BE2C (cell line): ENCODE measurements at regions not wholly inside any gene's neighbourhood (a gene's known extent, or its start where the extent isn't known, plus 50 kb on each side); places are given as distances from the start of the nearest gene placed in this dataset.

Experiments used
- DNase-seq: peaks from one replicate; pipeline ENCODE4 v3.0.0-alpha.2; 2020
- H3K27me3 ChIP-seq: fragments of 250-450 bp; sonication (Bioruptor Pico); 2 replicates; pipeline ENCODE4 v1.5.1; 2020; ENCODE audit warnings: mild to moderate bottlenecking
- H3K36me3 ChIP-seq: fragments of 250-450 bp; sonication (Bioruptor Pico); 2 replicates; pipeline ENCODE4 v1.5.1; 2020; ENCODE audit warnings: mild to moderate bottlenecking
- H3K4me1 ChIP-seq: fragments of 250-450 bp; sonication (Bioruptor Pico); 2 replicates; pipeline ENCODE4 v1.5.1; 2020
- H3K4me3 ChIP-seq: 2 replicates; pipeline ENCODE4 v1.5.1; 2011; ENCODE audit warnings: low read depth, low read length
- H3K9me3 ChIP-seq: fragments of 250-450 bp; sonication (Bioruptor Pico); 2 replicates; pipeline ENCODE4 v1.5.1; 2020
- TF ChIP-seq, protein P1 (sequence below): IDR thresholded peaks from 2 replicates; pipeline ENCODE4 v1.5.1; 2012; ENCODE audit warnings: mild to moderate bottlenecking, low read depth, low read length

GRCh38 chr14:89680156-89680555 lies 263.1 kb upstream of the FOXN3 start:
- DNase-seq: no peak

DNA sequence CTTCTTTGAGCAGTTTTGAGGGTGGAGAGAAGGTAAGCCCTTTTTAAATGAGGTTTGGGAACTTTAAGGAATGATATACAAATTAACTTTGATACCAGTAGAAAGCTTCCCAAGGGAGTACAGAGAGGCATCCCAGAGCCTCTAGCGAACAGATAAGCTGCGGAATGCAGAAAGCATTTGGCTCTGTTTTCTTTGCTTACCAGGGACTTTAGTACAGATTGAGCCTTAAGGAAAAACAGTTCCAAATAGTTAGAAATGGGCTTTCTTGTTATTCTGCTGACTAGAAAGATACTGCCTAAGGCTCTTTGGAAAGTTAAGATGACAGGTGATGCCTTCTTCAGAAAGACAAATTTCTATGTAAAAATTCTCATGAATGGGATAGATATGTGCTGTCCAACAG lies 261.7 kb upstream of the FOXN3 start:
- Histone ChIP-seq H3K4me1 (peaks cover 7% of the 10 kb centered on the region; the same call in 1 of the 2 replicates), H3K4me3 (no peak overlapping the region), H3K27me3 (no peaks in the 10 kb centered on the region), H3K36me3 (no peaks in the 10 kb centered on the region), H3K9me3 (no peaks in the 10 kb centered on the region)
- no peak for DNase-seq
- TF ChIP-seq, protein P1, sequence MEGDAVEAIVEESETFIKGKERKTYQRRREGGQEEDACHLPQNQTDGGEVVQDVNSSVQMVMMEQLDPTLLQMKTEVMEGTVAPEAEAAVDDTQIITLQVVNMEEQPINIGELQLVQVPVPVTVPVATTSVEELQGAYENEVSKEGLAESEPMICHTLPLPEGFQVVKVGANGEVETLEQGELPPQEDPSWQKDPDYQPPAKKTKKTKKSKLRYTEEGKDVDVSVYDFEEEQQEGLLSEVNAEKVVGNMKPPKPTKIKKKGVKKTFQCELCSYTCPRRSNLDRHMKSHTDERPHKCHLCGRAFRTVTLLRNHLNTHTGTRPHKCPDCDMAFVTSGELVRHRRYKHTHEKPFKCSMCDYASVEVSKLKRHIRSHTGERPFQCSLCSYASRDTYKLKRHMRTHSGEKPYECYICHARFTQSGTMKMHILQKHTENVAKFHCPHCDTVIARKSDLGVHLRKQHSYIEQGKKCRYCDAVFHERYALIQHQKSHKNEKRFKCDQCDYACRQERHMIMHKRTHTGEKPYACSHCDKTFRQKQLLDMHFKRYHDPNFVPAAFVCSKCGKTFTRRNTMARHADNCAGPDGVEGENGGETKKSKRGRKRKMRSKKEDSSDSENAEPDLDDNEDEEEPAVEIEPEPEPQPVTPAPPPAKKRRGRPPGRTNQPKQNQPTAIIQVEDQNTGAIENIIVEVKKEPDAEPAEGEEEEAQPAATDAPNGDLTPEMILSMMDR: no peak

More at GRCh38 chr14:89680156-89680555, 263.1 kb upstream of the FOXN3 start:
- Histone ChIP-seq H3K36me3 (no peaks in the 10 kb centered on the region), H3K9me3 (no peaks in the 10 kb centered on the region), H3K4me1 (peaks cover 7% of the 10 kb centered on the region; the same call in 1 of the 2 replicates), H3K4me3 (no peak overlapping the region), H3K27me3 (no peaks in the 10 kb centered on the region)
- TF ChIP-seq, protein P1: no peak

- Histone ChIP-seq H3K4me3 (no peak overlapping the region), H3K4me1 (peaks cover 7% of the 10 kb centered on the region; the same call in 1 of the 2 replicates), H3K27me3 (no peaks in the 10 kb centered on the region), H3K36me3 (no peaks in the 10 kb centered on the region), H3K9me3 (no peaks in the 10 kb centered on the region)
- TF ChIP-seq, protein P1: no peak
- DNase-seq: no peak
Observed at GRCh38 chr14:89675590-89675989, 258.6 kb upstream of the FOXN3 start.

GRCh38 chr14:89674936-89675335 lies 257.9 kb upstream of the FOXN3 start:
- H3K27me3 ChIP-seq: no peaks in the 10 kb centered on the region
- peaks cover 7% of the 10 kb centered on the region; the same call in 1 of the 2 replicates for H3K4me1 ChIP-seq
- no peaks in the 10 kb centered on the region for H3K36me3 ChIP-seq
- TF ChIP-seq, protein P1: no peak
- H3K9me3 ChIP-seq: no peaks in the 10 kb centered on the region
- no peak for DNase-seq
- no peak overlapping the region for H3K4me3 ChIP-seq

GRCh38 chr14:89674240-89674639 lies 257.2 kb upstream of the FOXN3 start:
- H3K4me3 ChIP-seq: no peak overlapping the region
- H3K9me3 ChIP-seq: no peaks in the 10 kb centered on the region
- H3K4me1 ChIP-seq: peaks cover 7% of the 10 kb centered on the region; the same call in 1 of the 2 replicates
- TF ChIP-seq, protein P1: no peak
- H3K27me3 ChIP-seq: no peaks in the 10 kb centered on the region
- no peak for DNase-seq
- H3K36me3 ChIP-seq: no peaks in the 10 kb centered on the region

- Histone ChIP-seq H3K4me3 (no peak overlapping the region), H3K4me1 (peaks cover 6% of the 10 kb centered on the region; the same call in 1 of the 2 replicates), H3K9me3 (no peaks in the 10 kb centered on the region), H3K27me3 (no peaks in the 10 kb centered on the region), H3K36me3 (no peaks in the 10 kb centered on the region)
- no peak for DNase-seq
- TF ChIP-seq, protein P1: no peak
Observed at GRCh38 chr14:89673512-89674225, 256.6 kb upstream of the FOXN3 start.
